Liver (tissue), 8 donors: ENCODE measurements at regions not wholly inside any gene's neighbourhood (a gene's known extent, or its start where the extent isn't known, plus 50 kb on each side); places are given as distances from the start of the nearest gene placed in this dataset.

Experiments
- DNase-seq: peaks from one replicate; pipeline ENCODE4 v3.0.0-alpha.2; 2017; ENCODE audit warnings: low spot score
- H3K27ac ChIP-seq, 2 donors: one replicate each; pipeline ENCODE4 v1.7.0; 2013; ENCODE audit warnings: inconsistent platforms in 2 of 2, low read length in 2 of 2, control low read depth in 1 of 2, low read depth in 1 of 2, mild to moderate bottlenecking in 1 of 2
- H3K27me3 ChIP-seq, 4 donors: one replicate each; pipeline versions ENCODE4 v1.6.1 to v1.7.0; 2013; ENCODE audit warnings: low read length in 3 of 4, inconsistent platforms in 1 of 4, mild to moderate bottlenecking in 1 of 4, moderate library complexity in 1 of 4; ENCODE audit not compliant: control insufficient read depth in 4 of 4, insufficient read depth in 4 of 4
- H3K36me3 ChIP-seq, 4 donors: one replicate each; pipeline versions ENCODE4 v1.6.1 to v1.7.0; 2013; ENCODE audit warnings: low read length in 3 of 4, mild to moderate bottlenecking in 3 of 4, low read depth in 1 of 4, moderate library complexity in 1 of 4; ENCODE audit not compliant: control insufficient read depth in 4 of 4, insufficient read depth in 3 of 4
- H3K4me1 ChIP-seq, 4 donors: one replicate each; pipeline versions ENCODE4 v1.6.1 to v1.7.0; 2013; ENCODE audit warnings: low read length in 3 of 4, mild to moderate bottlenecking in 3 of 4, moderate library complexity in 1 of 4; ENCODE audit not compliant: control insufficient read depth in 4 of 4, insufficient read depth in 4 of 4
- H3K4me3 ChIP-seq, 3 donors: one replicate each; pipeline versions ENCODE4 v1.6.1 to v1.7.0; 2013; ENCODE audit warnings: low read length in 3 of 3, control low read depth in 1 of 3, low read depth in 1 of 3, mild to moderate bottlenecking in 1 of 3
- H3K9ac ChIP-seq, 2 donors: one replicate each; pipeline ENCODE4 v1.7.0; 2013; ENCODE audit warnings: low read length in 2 of 2, mild to moderate bottlenecking in 2 of 2, moderate library complexity in 2 of 2, control low read depth in 1 of 2, low read depth in 1 of 2
- H3K9me3 ChIP-seq, 4 donors: one replicate each; pipeline versions ENCODE4 v1.6.1 to v1.7.0; 2013; ENCODE audit warnings: low read length in 3 of 4; ENCODE audit not compliant: control insufficient read depth in 4 of 4
- ATF3 ChIP-seq: IDR thresholded peaks from 2 replicates; pipeline ENCODE4 v1.6.1; 2016; ENCODE audit warnings: antibody characterized with exemption
- CTCF ChIP-seq: fragments of 150-350 bp; IDR thresholded peaks from 2 replicates; pipeline ENCODE4 v1.5.1; 2017; ENCODE audit warnings: improper control_type of control experiment, low read depth, low read length; ENCODE audit not compliant: missing input control
- EGR1 ChIP-seq, 2 donors: IDR thresholded peaks; 2 replicates each; pipeline ENCODE4 v1.6.1; 2016 to 2018; ENCODE audit warnings: antibody characterized with exemption in 2 of 2, low read depth in 2 of 2
- FOXA1 ChIP-seq: IDR thresholded peaks from 2 replicates; pipeline ENCODE4 v1.6.1; 2016; ENCODE audit warnings: antibody characterized with exemption
- GABPA ChIP-seq, 2 donors: IDR thresholded peaks in 1 of 2; conservative IDR thresholded peaks in 1 of 2; 2 replicates each; pipeline ENCODE4 v1.6.1; 2016; ENCODE audit warnings: antibody characterized with exemption in 2 of 2, mild to moderate bottlenecking in 1 of 2, moderate library complexity in 1 of 2
- HNF4A ChIP-seq, 2 donors: conservative IDR thresholded peaks; 2 replicates each; pipeline ENCODE4 v1.6.1; 2016; ENCODE audit warnings: antibody characterized with exemption in 2 of 2, mild to moderate bottlenecking in 2 of 2
- HNF4G ChIP-seq: IDR thresholded peaks from 2 replicates; pipeline ENCODE4 v1.6.1; 2016; ENCODE audit warnings: antibody characterized with exemption
- NR2F2 ChIP-seq: IDR thresholded peaks from 2 replicates; pipeline ENCODE4 v1.6.1; 2016; ENCODE audit warnings: antibody characterized with exemption
- RAD21 ChIP-seq, 2 donors: IDR thresholded peaks; 2 replicates each; pipeline ENCODE4 v1.6.1; 2016; ENCODE audit warnings: antibody characterized with exemption in 2 of 2, mild to moderate bottlenecking in 2 of 2
- SP1 ChIP-seq: IDR thresholded peaks from 2 replicates; pipeline ENCODE4 v1.6.1; 2018; ENCODE audit warnings: antibody characterized with exemption, mild to moderate bottlenecking
- TAF1 ChIP-seq: conservative IDR thresholded peaks from 2 replicates; pipeline ENCODE4 v1.6.1; 2016; ENCODE audit warnings: antibody characterized with exemption, mild to moderate bottlenecking
- YY1 ChIP-seq: IDR thresholded peaks from 2 replicates; pipeline ENCODE4 v1.6.1; 2016; ENCODE audit warnings: antibody characterized with exemption, mild to moderate bottlenecking
- ZBTB33 ChIP-seq: IDR thresholded peaks from 2 replicates; pipeline ENCODE4 v1.6.1; 2016; ENCODE audit warnings: antibody characterized with exemption
- WGBS: extraction: QIAGEN DNeasy Blood & Tissue Kit; methylation state at CpG from one replicate; pipeline ENCODE4 v1.1.7; 2013; 5-methylcytosine and 5-hydroxymethylcytosine counted together
- TF ChIP-seq, protein P1 (sequence below): IDR thresholded peaks from 2 replicates; pipeline ENCODE4 v1.6.1; 2016; ENCODE audit warnings: antibody characterized with exemption, mild to moderate bottlenecking
- TF ChIP-seq, protein P2 (sequence below): IDR thresholded peaks from 2 replicates; pipeline ENCODE4 v1.6.1; 2016; ENCODE audit warnings: antibody characterized with exemption
- donor health status: healthy.
- donor health status: healthy.
- donor health status: healthy.
- donor health status: healthy.
- donor health status: healthy.

DNA sequence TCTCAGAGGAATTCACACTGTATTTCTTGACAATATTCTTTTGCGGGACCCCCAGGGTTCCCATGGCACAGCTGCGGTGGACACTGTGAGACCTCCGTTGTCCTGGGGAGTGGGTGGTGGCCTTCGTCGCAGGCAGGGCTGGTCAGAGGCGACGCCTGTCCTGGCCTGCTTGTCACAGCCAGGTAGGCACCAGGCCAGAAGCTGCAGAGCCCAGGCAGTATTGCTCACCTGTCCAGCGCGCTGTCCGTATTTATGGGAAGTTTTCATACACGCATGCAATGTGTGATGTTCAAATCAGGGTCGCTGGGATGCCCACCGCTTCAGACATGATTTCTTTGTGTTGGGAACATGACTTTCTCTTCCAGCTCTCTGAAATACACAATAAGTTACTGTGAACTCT is 126.6 kb downstream of the RTP5 start:
- WGBS = 94% methylated on average over 13 of the region's 13 CpGs
- TF ChIP-seq SP1 (no peak), NR2F2 (no peak), CTCF (no peak), EGR1 (IDR thresholded peaks at IDR 0.05; ENCODE audit: low read depth in 2 of 2) (no peak), HNF4A (conservative IDR thresholded peaks at IDR 0.05) (no peak), ATF3 (no peak), FOXA1 (no peak), GABPA (IDR thresholded peaks at IDR 0.05 in 1 of 2, conservative IDR thresholded peaks at IDR 0.05 in 1 of 2) (no peak), ZBTB33 (no peak), HNF4G (no peak), TAF1 (no peak)
- TF ChIP-seq, protein P1, sequence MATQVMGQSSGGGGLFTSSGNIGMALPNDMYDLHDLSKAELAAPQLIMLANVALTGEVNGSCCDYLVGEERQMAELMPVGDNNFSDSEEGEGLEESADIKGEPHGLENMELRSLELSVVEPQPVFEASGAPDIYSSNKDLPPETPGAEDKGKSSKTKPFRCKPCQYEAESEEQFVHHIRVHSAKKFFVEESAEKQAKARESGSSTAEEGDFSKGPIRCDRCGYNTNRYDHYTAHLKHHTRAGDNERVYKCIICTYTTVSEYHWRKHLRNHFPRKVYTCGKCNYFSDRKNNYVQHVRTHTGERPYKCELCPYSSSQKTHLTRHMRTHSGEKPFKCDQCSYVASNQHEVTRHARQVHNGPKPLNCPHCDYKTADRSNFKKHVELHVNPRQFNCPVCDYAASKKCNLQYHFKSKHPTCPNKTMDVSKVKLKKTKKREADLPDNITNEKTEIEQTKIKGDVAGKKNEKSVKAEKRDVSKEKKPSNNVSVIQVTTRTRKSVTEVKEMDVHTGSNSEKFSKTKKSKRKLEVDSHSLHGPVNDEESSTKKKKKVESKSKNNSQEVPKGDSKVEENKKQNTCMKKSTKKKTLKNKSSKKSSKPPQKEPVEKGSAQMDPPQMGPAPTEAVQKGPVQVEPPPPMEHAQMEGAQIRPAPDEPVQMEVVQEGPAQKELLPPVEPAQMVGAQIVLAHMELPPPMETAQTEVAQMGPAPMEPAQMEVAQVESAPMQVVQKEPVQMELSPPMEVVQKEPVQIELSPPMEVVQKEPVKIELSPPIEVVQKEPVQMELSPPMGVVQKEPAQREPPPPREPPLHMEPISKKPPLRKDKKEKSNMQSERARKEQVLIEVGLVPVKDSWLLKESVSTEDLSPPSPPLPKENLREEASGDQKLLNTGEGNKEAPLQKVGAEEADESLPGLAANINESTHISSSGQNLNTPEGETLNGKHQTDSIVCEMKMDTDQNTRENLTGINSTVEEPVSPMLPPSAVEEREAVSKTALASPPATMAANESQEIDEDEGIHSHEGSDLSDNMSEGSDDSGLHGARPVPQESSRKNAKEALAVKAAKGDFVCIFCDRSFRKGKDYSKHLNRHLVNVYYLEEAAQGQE = no peak
- TF ChIP-seq, protein P2, sequence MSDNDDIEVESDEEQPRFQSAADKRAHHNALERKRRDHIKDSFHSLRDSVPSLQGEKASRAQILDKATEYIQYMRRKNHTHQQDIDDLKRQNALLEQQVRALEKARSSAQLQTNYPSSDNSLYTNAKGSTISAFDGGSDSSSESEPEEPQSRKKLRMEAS = no peak
- Histone ChIP-seq H3K27me3 (no peaks in the 10 kb centered on the region), H3K9ac (no peak overlapping the region), H3K9me3 (no peaks in the 10 kb centered on the region), H3K4me3 (no peak overlapping the region), H3K27ac (no peak overlapping the region), H3K36me3 (no peaks in the 10 kb centered on the region), H3K4me1 (no peaks in the 10 kb centered on the region)
- DNase-seq = no peak

GRCh38 chr2:241997017-241997416 is 127.5 kb downstream of the RTP5 start:
- no peaks in the 10 kb centered on the region for H3K36me3 ChIP-seq
- no peak overlapping the region for H3K9ac ChIP-seq
- TF ChIP-seq YY1 (no peak), HNF4A (conservative IDR thresholded peaks at IDR 0.05) (no peak), RAD21 (IDR thresholded peaks at IDR 0.05) (no peak), ATF3 (no peak)
- no peak overlapping the region for H3K27ac ChIP-seq
- H3K9me3 ChIP-seq = no peaks in the 10 kb centered on the region
- H3K4me1 ChIP-seq = no peaks in the 10 kb centered on the region
- H3K27me3 ChIP-seq = no peaks in the 10 kb centered on the region
- no peak for DNase-seq
- H3K4me3 ChIP-seq = no peak overlapping the region
- 94% methylated on average over 16 of the region's 16 CpGs for WGBS
